ENCODE measurements at regions not wholly inside any gene's neighbourhood (a gene's known extent, or its start where the extent isn't known, plus 50 kb on each side); places are given as distances from the start of the nearest gene placed in this dataset.

DNA sequence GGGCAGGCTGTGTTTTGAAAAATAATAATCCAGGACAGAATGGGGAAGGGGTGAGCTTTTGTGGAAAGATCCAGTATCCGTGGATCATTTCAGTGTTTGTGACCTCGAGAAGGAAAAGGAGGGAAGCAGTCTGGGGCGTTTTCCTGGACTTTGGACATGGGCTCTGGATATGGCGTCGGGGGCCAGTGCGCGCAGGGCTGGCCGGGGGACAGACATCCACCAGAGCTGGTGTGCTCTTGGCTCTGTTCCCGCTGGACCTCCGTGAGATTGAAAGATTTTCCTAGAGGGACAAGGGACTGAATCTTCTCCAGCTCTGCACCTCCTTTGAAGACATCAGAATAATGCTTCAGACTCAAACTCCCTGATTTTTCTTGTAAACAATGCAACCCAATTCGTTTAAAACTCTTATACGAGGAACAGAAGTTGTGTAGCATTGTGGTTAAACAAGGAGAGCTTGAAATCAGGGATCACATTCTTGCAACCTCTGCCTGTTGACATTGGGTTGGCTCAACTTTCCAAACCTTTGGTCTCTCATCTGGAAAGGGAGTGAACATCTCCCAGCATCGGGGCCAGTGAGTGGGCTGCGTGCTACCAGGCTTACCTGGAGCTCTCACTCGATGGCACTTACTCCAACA lies 75.9 kb downstream of the C16orf95 start:
- Mint-ChIP-seq H3K4me1 (ENCODE audit: low read depth) (peaks cover 10% of the 10 kb centered on the region), H3K27ac (no peak overlapping the region), H3K9me3 (no peaks in the 10 kb centered on the region), H3K4me3 (no peak overlapping the region), H3K27me3 (peaks cover 7% of the 10 kb centered on the region), H3K36me3 (no peaks in the 10 kb centered on the region)
- no peak for DNase-seq
- intact Hi-C loops (cut with micrococcal nuclease), result no loop called here
- ChIA-PET POLR2A (no interaction called here), CTCF (interaction anchor here (1.3 kb wide), 1 partner anchor 38 kb away, joined by 3 read pairs; no protein-coding TSS in a partner anchor)

DNA sequence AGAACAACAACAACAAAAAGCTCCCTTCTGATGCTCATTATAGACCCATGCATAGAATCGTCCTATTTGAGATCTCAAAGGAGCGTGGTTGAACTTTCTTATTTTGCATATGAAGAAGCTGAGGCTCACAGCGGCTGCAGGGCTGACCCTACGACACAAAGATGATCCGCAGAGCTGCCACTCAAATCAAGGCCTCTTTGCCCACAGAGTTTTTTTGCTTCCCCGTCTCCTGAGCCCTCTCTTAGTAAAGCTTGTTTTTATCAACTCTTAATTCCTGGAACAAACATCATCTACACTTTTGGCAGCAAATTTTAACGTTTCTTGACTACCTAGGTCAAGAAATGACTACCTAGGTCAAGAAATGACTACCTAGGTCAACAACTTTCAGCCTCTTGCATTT lies 73.7 kb downstream of the C16orf95 start:
- Mint-ChIP-seq H3K9me3 (no peaks in the 10 kb centered on the region), H3K27me3 (no peaks in the 10 kb centered on the region), H3K4me3 (no peak overlapping the region), H3K4me1 (ENCODE audit: low read depth) (peaks cover 6% of the 10 kb centered on the region), H3K36me3 (no peaks in the 10 kb centered on the region), H3K27ac (peak overlapping the region; percentile 45)
- ChIA-PET CTCF (no interaction called here), POLR2A (interaction anchor here (0.5 kb wide), 1 partner anchor 684 kb away, joined by 3 read pairs; no protein-coding TSS in a partner anchor)
- DNase-seq, result no peak
- intact Hi-C loops (cut with micrococcal nuclease), result no loop called here

DNA sequence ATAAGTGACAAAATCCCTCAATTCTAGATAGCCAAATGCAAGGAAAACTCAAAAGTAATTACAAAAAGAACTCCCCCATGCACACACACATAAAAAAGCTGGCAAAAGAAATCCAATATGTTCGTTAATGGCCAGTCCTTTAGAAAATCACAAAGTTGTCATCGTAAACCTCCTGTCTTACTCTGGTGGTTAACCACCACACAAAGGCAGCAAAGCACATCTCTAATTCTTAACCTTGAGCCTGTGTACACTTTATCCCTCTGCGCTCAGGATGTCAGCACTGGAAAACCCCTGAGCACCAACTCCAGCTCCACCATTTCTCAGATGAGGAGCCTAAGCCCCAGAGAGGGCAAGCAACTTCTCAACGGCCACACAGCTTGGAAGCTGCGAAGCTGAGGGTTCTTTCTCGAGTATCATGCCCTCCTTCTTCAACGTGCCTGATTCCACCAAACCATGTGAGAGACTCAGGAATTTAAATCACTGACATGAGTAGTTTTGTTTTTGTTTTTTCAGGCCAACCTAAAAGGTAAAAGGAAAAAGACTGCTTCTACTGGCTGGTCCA lies 72.5 kb downstream of the C16orf95 start:
- H3K27ac Mint-ChIP-seq, result no peak overlapping the region
- intact Hi-C loops (cut with micrococcal nuclease), result no loop called here
- H3K27me3 Mint-ChIP-seq, result no peaks in the 10 kb centered on the region
- ChIA-PET POLR2A (no interaction called here), CTCF (no interaction called here)
- no peak overlapping the region for H3K4me3 Mint-ChIP-seq
- no peaks in the 10 kb centered on the region for H3K9me3 Mint-ChIP-seq
- peaks cover 12% of the 10 kb centered on the region for H3K4me1 Mint-ChIP-seq (ENCODE audit: low read depth)
- DNase-seq, result no peak
- no peaks in the 10 kb centered on the region for H3K36me3 Mint-ChIP-seq

DNA sequence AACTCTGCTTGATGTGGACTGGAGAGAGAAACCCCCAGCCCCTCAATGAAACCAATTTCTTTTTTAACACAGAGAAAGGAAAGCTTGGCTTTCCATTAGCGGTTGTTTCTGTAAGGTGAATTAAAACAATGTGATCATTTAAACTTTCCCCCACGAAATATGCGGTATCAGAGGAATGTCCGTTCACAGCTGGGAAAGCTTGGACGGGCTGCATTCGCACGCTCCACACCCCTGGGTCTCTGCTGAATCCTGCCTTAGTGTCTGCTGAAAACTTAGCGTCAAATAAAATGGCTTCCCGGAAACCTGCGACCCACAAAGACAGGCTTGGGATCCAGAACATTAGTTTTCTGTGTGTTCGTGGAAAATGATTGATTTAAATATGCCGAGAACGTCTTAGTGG lies 71.7 kb downstream of the C16orf95 start:
- DNase-seq, result no peak
- Mint-ChIP-seq H3K27ac (no peak overlapping the region), H3K27me3 (no peaks in the 10 kb centered on the region), H3K4me3 (no peak overlapping the region), H3K9me3 (no peaks in the 10 kb centered on the region), H3K36me3 (no peaks in the 10 kb centered on the region), H3K4me1 (ENCODE audit: low read depth) (peaks cover 10% of the 10 kb centered on the region)
- POLR2A ChIA-PET, result interaction anchor here (0.5 kb wide), 1 partner anchor 643 kb away, joined by 3 read pairs; no protein-coding TSS in a partner anchor
- intact Hi-C loops (cut with micrococcal nuclease), result no loop called here
- CTCF ChIA-PET, result no interaction called here

DNA sequence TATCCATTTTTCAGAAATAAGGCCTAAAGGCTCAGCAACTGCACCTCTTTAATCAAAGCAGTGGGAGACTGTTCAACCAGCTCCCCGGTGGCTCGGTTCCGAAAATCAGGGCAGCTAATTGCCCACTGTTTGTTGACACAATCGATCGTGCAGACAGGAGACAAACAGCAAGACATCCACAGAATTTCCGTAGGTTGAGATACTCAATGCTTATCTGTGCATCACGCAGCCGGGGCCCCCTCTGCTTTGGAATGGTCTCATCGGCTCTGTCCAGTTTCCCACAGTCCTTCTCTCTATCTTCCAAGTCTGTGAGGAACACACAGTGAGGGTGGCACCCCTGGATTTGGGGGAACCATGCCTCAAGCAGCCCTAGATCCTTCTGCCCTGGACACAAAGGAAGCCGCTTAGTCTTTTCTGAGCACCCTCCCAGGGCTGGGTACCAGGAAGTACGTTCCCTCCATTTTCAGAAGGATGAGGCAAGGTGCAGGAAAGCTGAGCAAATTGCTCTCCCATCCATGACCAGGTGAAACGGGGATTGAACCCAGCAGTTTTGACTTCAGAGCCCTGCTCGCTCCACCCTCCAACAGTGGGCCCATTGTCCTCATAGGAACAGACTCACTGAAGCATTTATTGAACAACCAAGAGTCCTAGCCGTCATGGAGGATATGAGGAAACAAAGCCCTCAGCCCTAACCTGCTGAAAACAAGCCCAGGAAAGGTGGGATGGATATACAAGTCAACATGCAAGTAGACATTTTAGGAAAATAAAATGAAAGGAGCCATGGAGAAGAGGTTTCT lies 70.7 kb downstream of the C16orf95 start:
- CTCF ChIA-PET, result no interaction called here
- H3K27me3 Mint-ChIP-seq, result no peaks in the 10 kb centered on the region
- POLR2A ChIA-PET, result no interaction called here
- no peak overlapping the region for H3K27ac Mint-ChIP-seq
- no peak for DNase-seq
- no peaks in the 10 kb centered on the region for H3K9me3 Mint-ChIP-seq
- intact Hi-C loops (cut with micrococcal nuclease), result no loop called here
- H3K36me3 Mint-ChIP-seq, result no peaks in the 10 kb centered on the region
- no peak overlapping the region for H3K4me3 Mint-ChIP-seq
- H3K4me1 Mint-ChIP-seq (ENCODE audit: low read depth), result peaks cover 9% of the 10 kb centered on the region

DNA sequence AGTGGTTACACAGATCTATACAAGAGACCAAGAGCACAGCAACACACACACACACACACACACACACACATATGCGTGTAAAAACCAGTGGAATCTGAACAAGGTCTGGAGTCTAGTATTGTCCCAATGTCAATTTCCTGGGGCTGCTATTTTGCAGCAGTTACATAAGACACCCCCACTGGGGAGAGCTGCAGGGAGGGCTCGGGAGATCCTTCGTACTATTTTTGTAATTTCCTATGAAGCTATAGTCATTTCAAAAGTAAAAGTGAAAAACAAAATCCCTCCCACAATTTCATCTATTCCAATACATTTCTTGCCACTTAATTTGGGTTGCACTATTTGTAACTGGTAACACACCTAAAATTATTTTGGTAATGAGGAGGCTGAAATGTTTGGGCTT lies 68.5 kb downstream of the C16orf95 start:
- CTCF ChIA-PET, result interaction anchor here (0.7 kb wide), 1 partner anchor 49 kb away, joined by 5 read pairs; no protein-coding TSS in a partner anchor
- Mint-ChIP-seq H3K4me1 (ENCODE audit: low read depth) (peaks cover 6% of the 10 kb centered on the region), H3K27ac (no peak overlapping the region), H3K27me3 (no peaks in the 10 kb centered on the region), H3K4me3 (no peak overlapping the region), H3K36me3 (no peaks in the 10 kb centered on the region), H3K9me3 (no peaks in the 10 kb centered on the region)
- no peak for DNase-seq
- intact Hi-C loops (cut with micrococcal nuclease), result no loop called here
- POLR2A ChIA-PET, result no interaction called here

DNA sequence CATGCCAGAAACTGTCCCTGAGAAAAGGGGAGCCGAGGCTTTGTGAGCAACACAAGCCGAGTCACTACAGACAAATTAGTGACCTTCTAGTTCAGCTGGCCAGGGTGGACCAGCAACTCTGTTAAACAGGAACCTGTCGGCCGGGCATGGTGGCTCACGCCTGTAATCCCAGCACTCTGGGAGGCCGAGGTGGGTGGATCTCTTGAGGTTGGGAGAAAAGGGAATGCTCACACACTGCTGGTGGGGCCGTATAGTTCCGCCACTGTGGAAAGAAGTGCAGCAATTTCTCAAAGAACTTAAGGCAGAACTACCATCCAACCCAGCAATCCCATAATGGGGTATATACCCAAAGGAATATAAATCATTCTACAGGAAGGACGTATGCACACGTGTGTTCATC lies 67.8 kb downstream of the C16orf95 start:
- Mint-ChIP-seq H3K36me3 (no peaks in the 10 kb centered on the region), H3K4me1 (ENCODE audit: low read depth) (peaks cover 6% of the 10 kb centered on the region), H3K27me3 (no peaks in the 10 kb centered on the region), H3K9me3 (no peaks in the 10 kb centered on the region), H3K4me3 (no peak overlapping the region), H3K27ac (no peak overlapping the region)
- no peak for DNase-seq
- intact Hi-C loops (cut with micrococcal nuclease), result no loop called here
- POLR2A ChIA-PET, result no interaction called here
- CTCF ChIA-PET, result no interaction called here

DNA sequence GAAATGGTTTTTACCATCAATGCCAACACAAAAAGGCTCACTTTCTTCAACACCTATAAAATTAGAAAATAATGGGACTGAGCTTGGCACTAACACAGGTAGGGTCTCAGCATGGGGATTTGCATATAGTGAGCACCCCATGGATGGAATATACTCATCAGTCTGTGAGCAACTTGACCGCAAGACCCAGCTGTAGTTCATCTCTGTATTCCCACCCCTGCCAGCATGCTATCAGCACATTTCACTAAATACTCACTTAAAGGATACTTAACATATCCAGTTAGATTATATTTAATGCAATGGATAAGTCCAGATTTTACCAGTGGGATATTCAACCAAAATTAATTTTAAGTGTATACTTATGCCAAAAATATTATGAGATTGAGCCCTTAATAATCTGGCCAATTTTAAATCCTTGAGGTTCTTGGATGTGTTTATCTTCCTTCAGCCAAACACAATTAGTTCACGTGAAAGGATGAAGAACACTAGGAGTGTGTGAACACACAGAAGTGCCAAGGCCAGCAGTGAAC lies 66.7 kb downstream of the C16orf95 start:
- Mint-ChIP-seq H3K36me3 (no peaks in the 10 kb centered on the region), H3K27ac (no peak overlapping the region), H3K4me3 (no peak overlapping the region), H3K9me3 (no peaks in the 10 kb centered on the region), H3K27me3 (no peaks in the 10 kb centered on the region), H3K4me1 (ENCODE audit: low read depth) (peaks cover 6% of the 10 kb centered on the region)
- ChIA-PET POLR2A (no interaction called here), CTCF (interaction anchor here (0.8 kb wide), 1 partner anchor 29 kb away, joined by 3 read pairs; no protein-coding TSS in a partner anchor)
- intact Hi-C loops (cut with micrococcal nuclease), result no loop called here
- no peak for DNase-seq

DNA sequence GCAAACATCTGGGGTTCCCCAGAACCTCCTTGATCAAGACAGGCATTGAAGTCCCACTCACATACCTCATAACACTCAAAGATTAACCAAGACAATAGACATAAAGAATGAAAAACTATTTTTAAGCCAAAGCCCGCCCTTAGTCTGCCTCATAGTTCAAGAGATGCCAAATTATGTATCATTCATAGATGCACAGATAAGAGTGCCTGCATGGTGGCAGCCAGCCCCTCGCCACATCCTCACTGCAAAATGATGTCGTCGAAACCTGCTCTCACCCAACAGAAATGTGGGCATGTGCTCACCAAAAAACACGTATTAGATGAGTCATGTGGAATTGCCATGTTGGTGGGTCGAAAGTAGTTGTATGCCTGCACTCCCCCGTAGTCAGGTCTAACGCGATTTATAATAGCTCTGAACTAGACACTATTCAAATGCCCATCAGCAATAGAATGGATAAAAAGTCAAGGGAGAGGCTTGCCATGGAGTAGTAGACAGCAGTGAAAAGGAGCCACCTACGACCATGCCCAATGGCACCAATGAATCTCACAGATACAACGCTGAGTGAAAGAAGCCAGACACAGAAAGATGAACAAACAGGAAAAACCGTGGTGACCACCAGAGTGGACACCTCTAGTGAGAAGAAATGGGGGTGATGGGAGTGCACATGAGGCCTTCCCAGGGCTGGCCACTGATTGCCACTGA lies 64.8 kb downstream of the C16orf95 start:
- H3K27ac Mint-ChIP-seq, result no peak overlapping the region
- intact Hi-C loops (cut with micrococcal nuclease), result no loop called here
- CTCF ChIA-PET, result no interaction called here
- no peak overlapping the region for H3K4me3 Mint-ChIP-seq
- POLR2A ChIA-PET, result no interaction called here
- no peak for DNase-seq
- H3K9me3 Mint-ChIP-seq, result no peaks in the 10 kb centered on the region
- no peaks in the 10 kb centered on the region for H3K36me3 Mint-ChIP-seq
- H3K4me1 Mint-ChIP-seq (ENCODE audit: low read depth), result peaks cover 6% of the 10 kb centered on the region
- H3K27me3 Mint-ChIP-seq, result no peaks in the 10 kb centered on the region
